GM12878 (cell line): ENCODE measurements at regions not wholly inside any gene's neighbourhood (a gene's known extent, or its start where the extent isn't known, plus 50 kb on each side); places are given as distances from the start of the nearest gene placed in this dataset.

ENCODE experiments used
- ATAC-seq: fragments of 200-7000 bp; cut with Tn5 transposase; 3 replicates; pipeline ENCODE4 v1.9.1; 2020; ENCODE audit warnings: mild to moderate bottlenecking, moderate library complexity
- BruUV-seq: library from RNA; stranded (reverse); fragments of 400-500 nt; replicated peaks from 2 replicates; lab custom pipeline; 2021; lab: Mats Ljungman, UMichigan
- CTCF ChIA-PET: fragments of 300-600 bp; sonication (Branson Sonifier 250); formaldehyde crosslinking; extraction: SDS; loops from one replicate; lab custom pipeline; 2021; ENCODE audit warnings: inconsistent platforms; lab: Yijun Ruan, JAX
- POLR2A ChIA-PET: fragments of 350-600 bp; formaldehyde crosslinking; extraction: SDS; loops from one replicate; lab custom pipeline; 2021; ENCODE audit warnings: inconsistent platforms; lab: Charles Lee
- RAD21 ChIA-PET: fragments of 300-600 bp; sonication (Branson Sonifier 250); formaldehyde crosslinking; loops from one replicate; lab custom pipeline; 2023; ENCODE audit warnings: antibody characterized with exemption; ENCODE audit not compliant: unreplicated experiment; lab: Charles Lee
- SMC1A ChIA-PET: fragments of 300-600 bp; sonication (Branson Sonifier 250); formaldehyde crosslinking; loops from one replicate; lab custom pipeline; 2023; ENCODE audit not compliant: unreplicated experiment, uncharacterized antibody; lab: Charles Lee
- DNase-seq: peaks from one replicate; pipeline ENCODE4 v3.0.0-alpha.2; 2011; ENCODE audit warnings: low read depth, low spot score
- FAIRE-seq: peaks from 3 replicates; lab custom pipeline; 2011; peaks lifted over from hg19 to GRCh38; lab: Jason Lieb, UNC
- H2AFZ ChIP-seq: 2 replicates; pipeline ENCODE4 v1.6.0; 2011; ENCODE audit warnings: low read depth, low read length, control low read depth; ENCODE audit not compliant: control insufficient read depth
- H3K27ac ChIP-seq: 2 replicates; pipeline ENCODE4 v1.5.1; 2011; ENCODE audit warnings: control low read depth; ENCODE audit not compliant: control insufficient read depth, insufficient read depth
- H3K27me3 ChIP-seq, 2 experiments: replicated peaks in 1 of 2; 2 replicates each; pipeline versions ENCODE4 v1.6.0 to v1.6.1; 2011; ENCODE audit warnings: low read length in 1 of 2; ENCODE audit not compliant: control insufficient read depth in 2 of 2, insufficient read depth in 2 of 2
- H3K36me3 ChIP-seq, 2 experiments: 2 replicates each; pipeline ENCODE4 v1.5.1; 2011; ENCODE audit warnings: low read length in 1 of 2; ENCODE audit not compliant: control insufficient read depth in 2 of 2, insufficient read depth in 2 of 2
- H3K4me1 ChIP-seq: 2 replicates; pipeline ENCODE4 v1.6.1; 2011; ENCODE audit warnings: mild to moderate bottlenecking, low read length, moderate library complexity, mixed read lengths; ENCODE audit not compliant: control insufficient read depth, insufficient read depth
- H3K4me2 ChIP-seq: 2 replicates; pipeline ENCODE4 v1.6.0; 2011; ENCODE audit warnings: control low read depth; ENCODE audit not compliant: control insufficient read depth, insufficient read depth
- H3K4me3 ChIP-seq: fragments of 200-600 bp; sonication (generic); 2 replicates; pipeline ENCODE4 v1.5.1; 2016
- H3K79me2 ChIP-seq: 2 replicates; pipeline ENCODE4 v1.6.0; 2011; ENCODE audit warnings: low read length; ENCODE audit not compliant: control insufficient read depth, insufficient read depth
- H3K9ac ChIP-seq: 2 replicates; pipeline ENCODE4 v1.8.0; 2011; ENCODE audit warnings: low read length, control low read depth, mixed read lengths; ENCODE audit not compliant: control insufficient read depth, insufficient read depth
- H3K9me3 ChIP-seq: replicated peaks from 3 replicates; pipeline ENCODE4 v1.5.1; 2011; ENCODE audit warnings: mild to moderate bottlenecking, low read length; ENCODE audit not compliant: control insufficient read depth, insufficient read depth
- H4K20me1 ChIP-seq: 2 replicates; pipeline ENCODE4 v1.6.0; 2011; ENCODE audit not compliant: control insufficient read depth, insufficient read depth
- PKNOX1 ChIP-seq: fragments of 450-650 bp; IDR thresholded peaks from 2 replicates; pipeline ENCODE4 v1.6.1; 2016; ENCODE audit warnings: mild to moderate bottlenecking
- POLR2AphosphoS5 ChIP-seq: IDR thresholded peaks from 2 replicates; pipeline ENCODE4 v1.6.1; 2011; ENCODE audit warnings: mild to moderate bottlenecking, low read length, inconsistent platforms
- SRF ChIP-seq, 2 experiments: IDR thresholded peaks; 2 replicates each; pipeline ENCODE4 v1.6.1; 2011; ENCODE audit warnings: low read depth in 2 of 2, low read length in 2 of 2, mild to moderate bottlenecking in 1 of 2, moderate library complexity in 1 of 2
- TCF3 ChIP-seq: IDR thresholded peaks from 2 replicates; pipeline ENCODE4 v1.6.1; 2012; ENCODE audit warnings: low read depth, mild to moderate bottlenecking, low read length, borderline replicate concordance; ENCODE audit not compliant: insufficient read depth
- USF1 ChIP-seq: IDR thresholded peaks from 2 replicates; pipeline ENCODE4 v1.6.1; 2011; ENCODE audit warnings: borderline replicate concordance, low read depth, mild to moderate bottlenecking, moderate library complexity, mixed read lengths, low read length; ENCODE audit not compliant: insufficient read depth; ENCODE audit errors: extremely low read length
- WGBS: methylation state at CpG from one replicate; pipeline ENCODE4 v1.1.6; 2016; ENCODE audit warnings: low lambda C conversion rate; ENCODE audit not compliant: insufficient replicate concordance, insufficient coverage; ENCODE audit errors: missing lambda C conversion rate; 5-methylcytosine and 5-hydroxymethylcytosine counted together
- in situ Hi-C: fragments of 300-500 bp; cut with MboI; formaldehyde crosslinking; loops from 9 replicates; pipeline ENCODE4 v1.14.3; 2018; ENCODE audit warnings: mixed read lengths
- intact Hi-C: fragments of 100-400 bp; cut with micrococcal nuclease; formaldehyde crosslinking; loops from one replicate; pipeline ENCODE4 v1.14.2; 2022; ENCODE audit not compliant: unreplicated experiment

- Histone ChIP-seq H3K9ac (no peak overlapping the region), H3K4me2 (no peak overlapping the region), H3K27me3 (no peaks in the 10 kb centered on the region), H3K36me3 (no peaks in the 10 kb centered on the region), H3K4me1 (peaks cover 43% of the 10 kb centered on the region), H4K20me1 (no peaks in the 10 kb centered on the region), H2AFZ (no peak overlapping the region), H3K9me3 (no peaks in the 10 kb centered on the region), H3K79me2 (no peaks in the 10 kb centered on the region), H3K27ac (no peak overlapping the region), H3K4me3 (no peak overlapping the region)
- WGBS = 82% methylated on average over 5 of the region's 5 CpGs
- FAIRE-seq (no peak), ATAC-seq (no peak), DNase-seq (no peak)
- POLR2A ChIA-PET = interaction anchor here (1.0 to 8.3 kb wide), 4 partner anchors 58 to 94 kb away, joined by 4 to 79 read pairs (median 18); partner anchors contain the start of gene TAGAP
- BruUV-seq = no TSS peak
- SMC1A ChIA-PET = interaction anchor here (0.9 to 20.8 kb wide), 12 partner anchors 7 to 396 kb away, joined by 3 to 517 read pairs (median 12); partner anchors contain the start of genes RSPH3 and TAGAP
- in situ Hi-C loops (no loop called here), intact Hi-C loops (loop anchor here (10.0 kb wide), 1 partner anchor 288 kb away; the partner anchor contains the start of gene EZR)
- TF ChIP-seq PKNOX1 (0 out of 2 replicates have a peak, but pooled peaks have one; percentile 10), USF1 (no peak), POLR2AphosphoS5 (no peak), TCF3 (no peak), SRF (IDR thresholded peaks at IDR 0.05; ENCODE audit: low read depth in 2 of 2, low read length in 2 of 2) (no peak)
- RAD21 ChIA-PET = interaction anchor here (1.1 to 10.5 kb wide), 6 partner anchors 14 to 103 kb away, joined by 3 to 298 read pairs (median 64); partner anchors contain the start of genes RSPH3 and TAGAP
- CTCF ChIA-PET = interaction anchor here (0.9 to 20.8 kb wide), 15 partner anchors 12 to 130 kb away, joined by 3 to 631 read pairs (median 7); partner anchors contain the start of genes RSPH3 and TAGAP
These were observed 57.8 kb upstream of the TAGAP start for GRCh38 chr6:159102373-159103160.
